Esophagus mucosa (tissue), 1 donor: ENCODE measurements at regions not wholly inside any gene's neighbourhood (a gene's known extent, or its start where the extent isn't known, plus 50 kb on each side); places are given as distances from the start of the nearest gene placed in this dataset.
"Not testable (repeated sequence)": the region's sequence is repeated elsewhere in the genome, so short reads cannot be mapped to it uniquely, and the experiment has no call there.

Source experiments
- ATAC-seq: fragments of 200-7000 bp; cut with Tn5 transposase; one replicate; pipeline ENCODE4 v1.9.1; 2020
- donor health status: DM: yes; HTN: yes; CAD: no.

DNA sequence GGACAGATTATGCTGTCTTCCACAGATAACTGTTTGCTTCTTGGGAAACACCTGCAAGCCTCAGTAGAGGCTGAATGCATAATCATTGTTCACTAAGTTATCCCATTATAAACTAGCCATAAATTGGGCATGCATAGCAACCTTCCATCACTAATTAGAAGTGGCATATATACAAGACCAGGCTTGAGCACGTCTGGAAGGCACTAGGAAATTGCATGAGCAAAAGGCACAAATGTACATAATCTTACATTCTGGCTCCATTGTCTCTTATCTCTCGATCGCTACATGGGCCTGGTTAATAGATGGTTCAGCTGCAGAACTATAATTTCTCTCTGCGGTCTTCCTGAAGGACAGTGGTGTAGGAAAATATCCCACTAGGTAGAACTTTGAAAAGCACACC is 679.2 kb downstream of the RPL10L start:
- no peak for ATAC-seq

DNA sequence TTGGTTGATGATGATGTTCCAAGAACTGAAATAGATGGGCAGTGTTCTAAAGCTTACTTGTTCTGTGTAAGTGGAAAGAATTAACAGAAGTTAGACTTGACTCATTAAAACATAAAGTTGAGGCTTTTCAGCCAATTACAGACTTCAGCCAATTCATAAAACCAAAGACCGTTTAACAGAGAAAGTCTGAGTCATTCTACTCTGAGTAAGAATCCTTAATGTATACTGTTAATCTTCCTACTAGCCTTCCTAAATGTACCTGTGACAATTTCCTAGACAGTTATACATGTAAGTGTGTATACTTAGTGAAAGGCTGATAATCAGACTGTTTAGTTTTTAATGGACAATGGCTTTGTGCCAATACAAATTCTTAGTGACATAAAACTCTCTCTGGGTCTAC is 681.0 kb downstream of the RPL10L start:
- ATAC-seq = no peak

DNA sequence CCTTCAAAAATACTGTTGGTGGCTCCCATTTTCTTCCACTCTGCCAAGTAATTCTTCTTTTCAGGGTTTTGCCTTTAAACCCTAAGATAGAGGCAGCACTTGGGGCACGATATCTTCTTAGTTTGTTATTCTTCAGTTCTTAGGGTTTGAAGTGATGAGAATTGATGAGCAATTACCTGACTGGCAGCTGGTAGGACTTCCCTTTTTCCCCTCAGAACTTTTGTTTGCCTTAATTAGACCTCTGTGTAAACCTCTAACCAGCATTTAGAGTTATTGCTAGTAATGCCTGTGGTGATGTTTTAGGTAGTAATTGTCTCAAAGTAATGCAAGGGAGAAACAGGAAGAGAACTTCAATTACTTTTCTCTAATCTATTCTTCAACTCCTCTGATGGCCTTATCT is 683.5 kb downstream of the RPL10L start:
- ATAC-seq = no peak

DNA sequence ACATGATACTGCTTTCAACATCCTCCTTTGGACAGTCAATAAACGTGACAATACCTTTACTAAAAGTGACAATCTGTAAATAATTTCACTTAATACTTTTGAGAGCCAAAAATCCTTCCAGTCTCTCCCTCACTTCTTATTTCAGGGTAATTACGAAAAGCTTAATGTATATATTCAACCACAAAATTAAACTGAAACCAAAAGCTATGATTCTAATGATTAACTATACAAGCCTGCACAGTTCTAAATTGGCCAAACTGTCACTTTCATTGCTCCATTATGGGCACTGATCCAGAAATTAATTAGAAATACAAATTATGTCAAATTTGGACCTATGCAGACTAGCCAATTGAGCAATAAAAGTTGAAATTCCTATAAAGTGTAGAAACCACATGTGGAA is 696.5 kb upstream of the MIS18BP1 start:
- no peak for ATAC-seq

DNA sequence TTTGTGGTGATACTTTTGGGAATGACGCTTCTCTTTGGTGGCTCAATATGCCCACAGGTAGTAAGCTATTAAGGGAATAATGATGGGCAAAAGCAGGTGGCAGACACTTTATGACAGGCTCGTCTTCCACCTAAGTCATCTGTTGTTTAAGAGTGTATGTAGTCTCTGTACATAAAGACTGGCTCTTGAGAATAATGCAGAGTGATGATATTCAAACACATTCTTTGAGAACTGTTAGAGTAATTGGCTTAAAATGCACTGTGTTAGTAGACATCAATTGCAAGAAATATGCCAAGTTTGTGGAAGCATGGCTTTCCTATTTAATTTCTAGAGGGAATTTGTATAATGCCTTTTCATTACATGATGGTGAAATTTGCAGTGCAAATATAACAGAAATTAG is 694.8 kb upstream of the MIS18BP1 start:
- ATAC-seq = no peak

DNA sequence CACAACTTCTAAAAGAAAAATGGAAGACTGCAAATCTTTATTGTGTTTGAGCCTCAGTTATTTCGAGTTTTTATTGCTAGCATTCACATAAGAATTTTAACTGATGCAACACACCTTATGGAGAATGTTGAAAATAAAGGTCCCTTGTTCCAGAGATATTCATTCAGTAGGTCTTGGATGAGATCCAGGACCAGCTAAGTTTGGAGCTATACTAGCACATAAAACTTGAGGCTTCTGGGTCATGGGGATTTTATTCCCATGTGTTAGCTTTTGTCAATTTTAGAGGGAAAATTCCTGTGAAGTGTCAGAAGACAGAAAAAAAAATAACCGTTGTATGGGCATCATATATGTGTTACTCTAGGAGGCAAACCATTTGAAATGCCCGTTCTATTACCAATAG is 693.2 kb upstream of the MIS18BP1 start:
- no peak for ATAC-seq

DNA sequence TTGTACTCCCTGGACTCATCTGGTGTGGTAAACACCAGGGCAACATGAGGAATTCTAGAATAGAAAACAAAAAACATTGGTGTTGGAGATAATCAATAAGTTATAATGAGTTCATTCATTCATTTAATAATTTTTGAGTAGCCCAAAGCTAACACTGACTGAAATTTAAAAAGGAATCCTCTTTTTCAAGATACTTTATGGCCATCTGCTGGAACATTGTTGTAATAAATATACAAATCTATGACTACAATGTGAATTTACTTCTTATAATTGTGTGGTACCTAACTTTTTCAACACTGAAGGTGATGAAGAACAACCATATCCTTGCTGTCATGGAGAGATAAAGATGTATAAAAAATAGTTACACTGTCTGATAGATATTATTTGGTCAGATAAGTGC is 687.3 kb upstream of the MIS18BP1 start:
- no peak for ATAC-seq

DNA sequence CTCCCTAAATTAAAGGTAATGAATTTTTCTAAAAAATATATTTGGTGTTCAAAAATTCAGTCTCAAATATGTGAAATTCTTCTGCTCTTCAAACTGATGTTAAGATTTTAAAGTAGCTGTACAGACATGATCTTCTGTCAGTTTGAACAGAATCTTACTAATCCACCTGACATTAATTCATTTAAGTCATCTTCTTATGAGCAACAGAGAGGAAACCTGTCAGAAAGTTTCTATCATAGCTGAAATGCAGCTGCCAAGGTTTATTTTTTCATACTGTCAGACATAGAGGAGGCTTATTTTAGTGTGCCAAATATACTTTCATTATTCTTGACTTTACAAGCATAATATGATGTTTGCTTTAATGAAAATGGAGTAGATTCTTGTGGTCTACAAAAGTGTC is 686.6 kb upstream of the MIS18BP1 start:
- ATAC-seq = no peak

DNA sequence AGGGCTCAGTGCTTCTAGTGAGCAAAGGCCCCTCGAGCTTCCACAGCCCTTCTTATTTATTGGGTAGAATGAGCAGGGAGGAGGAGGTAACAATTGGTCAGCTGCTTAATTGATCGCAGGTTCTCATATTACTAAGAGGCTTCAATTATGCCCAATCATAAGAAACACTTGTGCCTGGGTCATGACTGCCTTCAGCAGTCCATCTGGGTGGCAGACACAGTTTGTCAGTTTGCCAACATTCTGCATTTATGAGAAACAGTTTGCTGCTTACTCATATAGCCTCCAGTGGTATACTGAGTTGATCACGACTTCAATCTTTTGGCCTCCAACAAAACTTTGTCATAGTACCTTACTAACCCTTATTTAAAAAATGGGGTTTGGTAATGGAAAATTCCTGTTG is 667.0 kb upstream of the MIS18BP1 start:
- ATAC-seq = not testable (repeated sequence)

DNA sequence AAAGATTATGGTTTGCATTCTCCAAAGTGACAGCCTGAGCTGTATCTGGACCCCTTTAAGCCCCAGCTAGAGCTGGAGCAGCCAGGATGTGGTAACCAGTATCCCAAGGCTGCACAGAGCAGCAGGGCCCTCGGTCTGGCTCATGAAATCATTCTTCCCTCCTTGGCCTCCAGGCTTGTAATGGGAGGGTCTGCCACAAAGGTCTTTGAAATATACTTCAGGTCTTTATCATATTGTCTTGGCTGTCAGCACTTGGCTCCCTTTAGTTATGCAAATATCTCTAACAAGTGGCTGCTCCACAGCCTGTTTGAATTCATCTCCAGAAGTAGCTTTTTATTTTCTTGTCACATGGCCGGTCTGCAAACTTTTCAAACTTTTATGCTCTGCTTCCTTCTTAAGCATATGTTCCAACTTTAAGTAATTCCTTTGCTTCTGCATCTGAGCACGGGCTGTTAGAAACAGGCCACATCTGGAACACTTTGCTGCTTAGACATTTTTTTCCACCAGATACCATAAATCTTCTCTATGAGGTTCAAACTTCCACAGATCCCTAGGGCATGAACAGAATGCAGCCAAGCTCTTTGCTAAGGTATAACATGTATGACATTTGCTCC is 663.4 kb upstream of the MIS18BP1 start:
- no peak for ATAC-seq

DNA sequence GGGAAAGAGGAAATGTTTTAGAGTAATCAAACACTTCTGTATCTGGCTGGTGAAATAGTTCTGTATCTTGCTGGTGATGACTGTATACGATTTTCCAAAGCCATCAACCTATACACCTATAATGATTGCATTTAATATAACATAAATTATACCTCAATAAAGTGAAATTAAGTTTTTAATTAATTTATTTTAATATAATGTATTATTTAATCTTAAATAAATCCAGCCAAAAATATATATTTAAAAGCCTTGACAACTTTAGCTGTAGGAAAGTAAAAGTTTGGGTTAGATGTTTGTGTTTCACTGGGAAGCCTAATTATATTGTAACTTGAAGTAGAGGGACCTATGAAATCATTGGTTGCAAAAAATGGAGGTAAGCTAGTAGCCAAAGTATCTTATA is 654.8 kb upstream of the MIS18BP1 start:
- no peak for ATAC-seq

DNA sequence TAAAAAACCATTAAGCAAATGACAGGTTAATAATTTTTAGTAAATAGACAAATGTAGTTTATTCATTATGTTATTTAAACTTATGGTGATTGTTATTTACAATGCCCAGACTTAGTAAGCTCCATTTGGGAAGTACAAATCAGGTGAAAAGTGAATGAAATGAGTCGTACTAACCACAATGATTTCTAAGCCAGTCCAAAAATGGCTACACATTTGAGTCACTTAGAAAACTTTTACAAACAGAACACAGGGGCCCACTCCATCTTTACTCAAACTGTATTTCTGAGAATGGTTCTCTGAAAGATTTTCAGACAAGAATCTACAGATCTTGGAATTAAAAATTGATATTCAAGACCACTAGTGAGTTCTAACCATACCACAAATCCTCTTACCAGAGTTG is 653.3 kb upstream of the MIS18BP1 start:
- ATAC-seq = no peak

DNA sequence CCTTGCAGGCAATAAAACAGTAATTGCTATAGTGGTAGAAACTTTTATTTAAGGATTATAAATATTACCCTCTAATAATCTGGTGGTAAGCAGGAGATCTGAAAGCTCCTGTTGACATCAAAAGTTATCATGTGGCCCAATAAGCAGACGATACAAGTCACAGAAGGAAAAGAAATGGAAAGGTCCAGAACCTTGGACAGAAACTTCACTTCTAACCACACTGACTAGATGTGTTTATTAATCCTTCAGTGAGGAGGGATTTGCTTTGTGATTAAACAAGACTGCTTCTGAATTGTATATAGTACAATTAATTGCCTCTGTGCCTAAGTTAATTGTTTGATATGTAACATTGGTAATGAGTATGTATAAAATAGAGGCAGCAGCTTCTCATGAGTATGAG is 652.7 kb upstream of the MIS18BP1 start:
- ATAC-seq = no peak

DNA sequence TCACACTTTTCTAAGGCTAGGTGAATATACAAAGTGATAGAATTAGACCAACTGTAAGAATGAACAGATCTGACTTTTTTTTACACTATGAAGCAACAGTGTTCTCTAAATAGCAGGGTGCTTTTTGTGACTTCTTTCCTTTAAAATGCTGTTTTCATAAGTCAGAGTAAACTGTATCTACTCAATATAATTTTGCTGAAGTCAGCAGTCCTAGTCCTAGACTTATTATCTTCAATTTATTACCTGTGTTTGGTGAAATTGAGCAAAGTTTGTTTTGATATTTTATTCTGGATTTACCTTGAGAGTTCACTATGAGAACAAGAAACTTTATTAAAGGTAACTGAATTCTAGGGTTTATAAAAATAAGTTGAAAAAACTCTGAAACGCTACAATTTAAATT is 651.3 kb upstream of the MIS18BP1 start:
- ATAC-seq = no peak

DNA sequence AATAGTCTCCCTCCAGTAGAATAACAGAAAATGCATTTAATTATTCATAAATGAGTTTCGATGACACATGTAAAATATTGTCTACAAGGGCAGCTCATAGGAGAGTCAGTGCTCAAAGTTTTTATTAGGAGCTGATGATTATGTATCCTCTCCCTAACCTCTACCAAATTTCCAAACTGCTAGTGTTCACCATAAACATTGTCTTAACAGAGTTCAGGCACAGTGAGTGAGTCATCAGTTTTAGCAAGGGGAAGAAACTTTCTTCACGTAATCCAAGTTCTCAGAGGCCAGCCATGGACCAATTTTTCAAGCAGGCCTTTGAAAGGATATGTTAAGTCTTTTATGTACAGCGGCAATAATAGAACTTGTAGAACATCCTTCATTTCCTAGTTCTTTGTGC is 649.2 kb upstream of the MIS18BP1 start:
- no peak for ATAC-seq

DNA sequence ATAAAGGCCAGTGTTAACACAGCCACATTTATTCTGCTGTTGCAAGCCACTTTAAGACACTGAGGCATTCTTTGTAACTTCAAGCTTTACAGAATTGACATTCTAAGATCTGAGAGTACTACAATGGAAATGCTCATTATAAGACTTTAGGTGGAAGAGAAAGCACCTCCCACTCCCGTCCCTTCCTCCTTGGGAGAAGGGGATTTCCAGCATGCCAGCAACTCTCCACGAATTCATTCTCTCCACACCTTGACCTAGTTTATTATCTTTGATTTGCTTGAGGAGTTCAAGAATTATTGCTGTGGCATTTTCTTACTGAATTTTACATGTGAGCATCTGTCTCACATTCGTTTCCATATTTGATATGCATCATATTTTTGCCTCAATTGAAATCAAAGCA is 644.4 kb upstream of the MIS18BP1 start:
- ATAC-seq = no peak

DNA sequence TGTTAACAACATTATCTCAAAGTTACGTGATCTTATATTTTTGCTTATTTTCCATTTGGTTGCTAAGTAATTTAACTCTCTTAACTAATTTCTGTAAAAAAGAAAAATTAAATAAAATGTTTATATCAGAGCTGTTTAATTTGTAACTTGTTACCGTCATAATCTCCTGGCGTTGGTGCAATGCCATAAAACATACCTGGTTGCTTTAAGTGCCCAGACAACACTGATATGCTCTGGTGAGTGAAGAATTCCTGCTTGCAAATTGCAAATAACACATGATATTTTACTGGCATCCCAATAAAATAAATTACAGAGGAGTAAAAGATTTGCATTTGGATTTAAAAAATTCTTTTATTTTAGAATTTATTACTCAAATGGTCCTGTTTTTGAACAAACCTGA is 640.1 kb upstream of the MIS18BP1 start:
- ATAC-seq = no peak

DNA sequence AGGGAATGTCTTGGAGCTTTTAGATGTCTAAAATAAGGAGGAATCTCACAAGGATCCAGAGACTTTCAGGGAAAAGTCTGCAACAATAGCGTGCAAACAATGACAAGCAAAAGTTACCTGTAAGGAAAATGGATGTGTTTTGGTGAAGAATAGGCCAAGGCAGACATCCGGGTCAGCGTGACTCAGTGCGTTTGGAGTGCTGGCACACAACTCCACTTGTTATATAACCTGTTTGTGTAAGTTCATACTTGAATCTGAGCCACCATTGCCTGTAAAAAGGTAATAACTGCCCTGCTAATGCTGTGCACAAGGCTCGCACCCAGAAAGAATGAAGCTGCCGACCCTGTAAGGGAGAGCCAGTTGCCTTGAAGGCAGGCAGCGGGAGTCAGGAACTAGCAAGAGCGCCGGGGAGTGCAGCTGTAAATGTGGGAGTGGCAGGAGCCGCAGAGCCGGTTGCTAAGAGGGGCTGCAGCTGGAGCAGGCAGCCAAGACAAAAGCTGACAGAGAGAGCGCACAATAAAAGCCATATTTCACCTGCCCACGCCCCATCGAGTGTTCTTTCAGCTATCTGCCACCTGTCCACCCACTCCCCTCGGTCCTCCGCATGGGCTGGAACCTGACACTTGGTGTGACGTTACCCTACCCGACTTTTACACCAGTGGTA is 638.5 kb upstream of the MIS18BP1 start:
- ATAC-seq = peak; percentile 72

DNA sequence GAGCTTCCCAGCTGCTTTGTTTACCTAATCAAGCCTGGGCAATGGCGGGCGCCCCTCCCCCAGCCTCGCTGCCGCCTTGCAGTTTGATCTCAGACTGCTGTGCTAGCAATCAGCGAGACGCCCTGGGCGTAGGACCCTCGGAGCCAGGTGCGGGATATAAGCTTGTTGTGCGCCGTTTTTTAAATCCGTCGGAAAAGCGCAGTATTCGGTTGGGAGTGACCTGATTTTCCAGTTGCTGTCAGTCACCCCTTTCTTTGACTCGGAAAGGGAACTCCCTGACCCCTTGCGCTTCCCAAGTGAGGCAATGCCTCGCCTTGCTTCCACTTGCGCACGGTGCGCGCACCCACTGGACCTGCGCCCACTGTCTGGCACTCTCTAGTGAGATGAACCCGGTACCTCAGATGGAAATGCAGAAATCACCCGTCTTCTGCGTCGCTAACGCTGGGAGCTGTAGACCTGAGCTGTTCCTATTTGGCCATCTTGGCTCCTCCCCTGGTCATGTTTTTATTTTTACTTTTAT is 635.8 kb upstream of the MIS18BP1 start:
- not testable (repeated sequence) for ATAC-seq

DNA sequence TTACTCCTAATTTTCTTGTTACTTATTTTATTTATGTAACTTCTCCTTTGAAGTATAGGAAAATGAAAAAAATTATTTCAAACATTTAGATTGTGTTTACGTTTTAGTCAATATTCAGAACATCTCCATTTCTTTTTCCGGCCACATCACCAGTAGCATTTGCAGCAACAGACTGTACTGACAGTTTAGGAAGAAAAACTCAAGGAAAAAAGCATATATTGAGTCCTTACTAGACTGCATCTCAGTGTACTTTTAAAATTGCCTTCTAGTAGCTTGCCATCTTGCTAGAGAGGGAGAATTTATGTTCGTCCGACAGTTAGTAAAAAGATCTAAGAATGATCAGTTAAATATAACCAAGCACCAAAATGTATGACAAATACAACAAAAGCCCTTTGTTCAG is 625.0 kb upstream of the MIS18BP1 start:
- no peak for ATAC-seq

DNA sequence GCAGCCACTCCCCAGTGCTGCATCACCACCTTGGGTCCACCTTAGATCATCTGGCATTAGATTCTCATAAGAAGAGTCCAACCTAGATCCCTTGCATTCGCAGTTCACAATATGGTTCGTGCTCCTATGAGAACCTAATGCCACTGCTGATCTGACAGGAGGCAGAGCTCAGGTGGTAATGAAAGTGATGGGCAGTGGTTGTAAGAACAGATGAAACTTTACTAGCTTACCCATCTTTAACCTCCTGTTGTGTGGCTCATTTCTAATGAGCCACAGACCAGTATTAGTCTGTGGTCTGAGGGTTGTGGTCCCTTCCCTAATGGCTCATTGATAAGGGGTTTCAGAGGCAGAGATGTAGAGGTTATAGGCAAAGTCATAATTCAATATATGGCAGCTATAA is 615.9 kb upstream of the MIS18BP1 start:
- no peak for ATAC-seq

DNA sequence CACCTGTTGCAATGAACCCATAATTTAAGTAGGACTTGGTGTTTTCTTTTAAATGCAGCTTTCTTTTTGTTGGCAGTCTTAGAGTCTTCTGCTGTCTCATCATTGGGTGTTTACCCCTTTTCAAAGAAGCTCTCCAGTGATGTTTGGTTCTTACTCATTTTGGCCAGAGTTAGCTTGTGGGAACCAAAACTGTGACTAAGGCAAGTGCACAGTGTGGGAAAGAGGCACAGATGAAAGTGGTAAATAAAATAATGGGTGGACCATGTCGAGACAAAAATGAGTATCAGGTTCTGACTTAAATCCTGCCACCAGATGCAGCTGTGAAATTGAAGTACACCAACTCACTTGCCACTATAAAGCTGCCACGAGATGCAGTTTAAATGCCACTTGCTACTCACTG is 615.4 kb upstream of the MIS18BP1 start:
- ATAC-seq = no peak

DNA sequence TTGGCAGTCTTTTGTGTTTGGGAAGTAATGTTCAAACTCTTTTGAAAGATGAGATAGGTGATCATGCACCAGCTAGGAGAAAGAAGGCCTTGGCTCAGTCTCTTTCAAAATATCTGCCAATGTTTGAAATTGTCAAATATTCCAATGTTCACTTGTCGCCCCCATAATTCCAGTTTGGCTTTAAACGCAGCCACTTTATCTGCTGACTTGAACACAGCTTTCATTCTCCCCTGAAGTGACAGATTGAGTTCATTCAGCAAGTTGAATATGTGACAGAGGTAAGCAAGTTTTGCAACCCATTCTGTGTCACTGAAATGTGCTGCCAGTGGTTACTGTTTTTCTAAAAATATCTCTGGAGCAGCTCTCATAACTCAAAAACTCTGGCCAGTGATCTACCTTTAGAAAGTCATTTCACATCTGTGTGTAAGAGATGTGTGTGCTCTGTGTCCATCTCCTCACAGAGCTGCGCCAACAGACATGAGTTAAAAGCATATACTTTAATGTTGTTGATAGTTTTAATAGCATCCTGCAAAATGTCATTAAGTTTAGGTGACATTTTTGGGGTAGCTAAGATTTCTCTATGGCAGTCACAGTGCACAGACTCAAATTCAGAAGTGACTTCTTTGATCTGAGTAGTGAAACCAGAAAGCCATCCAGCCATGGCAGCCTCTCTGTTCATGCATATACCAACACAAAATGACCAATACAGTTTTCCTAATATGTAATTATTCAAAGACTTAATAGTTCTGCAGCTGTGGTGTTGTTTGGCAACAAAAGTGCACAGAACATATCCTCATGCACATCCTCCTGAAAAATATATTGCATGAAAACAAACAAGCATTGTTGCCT is 614.3 kb upstream of the MIS18BP1 start:
- no peak for ATAC-seq

DNA sequence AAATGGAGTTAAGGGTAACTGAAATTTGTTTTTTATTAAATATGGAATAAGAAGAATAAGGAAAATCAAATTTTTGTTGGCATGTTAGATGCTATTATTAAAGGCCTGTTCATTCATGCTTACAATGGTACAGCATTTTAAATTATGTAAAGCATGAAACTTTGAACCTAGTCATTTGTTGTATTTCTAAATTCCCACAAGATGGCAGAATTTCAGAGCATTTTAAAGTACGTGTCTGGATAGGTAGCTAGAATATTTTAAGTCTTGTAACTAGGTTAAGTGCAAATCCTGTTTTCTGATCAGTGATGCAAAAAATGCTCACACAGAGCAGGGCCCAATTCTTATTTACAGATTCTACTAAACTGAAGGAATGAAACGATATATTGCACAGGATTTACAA is 585.6 kb upstream of the MIS18BP1 start:
- ATAC-seq = no peak
